ENCODE measurements at regions not wholly inside any gene's neighbourhood (a gene's known extent, or its start where the extent isn't known, plus 50 kb on each side); places are given as distances from the start of the nearest gene placed in this dataset.
A peak's percentile ranks its signal among the peaks of the same experiment; 100 is the strongest.

DNA sequence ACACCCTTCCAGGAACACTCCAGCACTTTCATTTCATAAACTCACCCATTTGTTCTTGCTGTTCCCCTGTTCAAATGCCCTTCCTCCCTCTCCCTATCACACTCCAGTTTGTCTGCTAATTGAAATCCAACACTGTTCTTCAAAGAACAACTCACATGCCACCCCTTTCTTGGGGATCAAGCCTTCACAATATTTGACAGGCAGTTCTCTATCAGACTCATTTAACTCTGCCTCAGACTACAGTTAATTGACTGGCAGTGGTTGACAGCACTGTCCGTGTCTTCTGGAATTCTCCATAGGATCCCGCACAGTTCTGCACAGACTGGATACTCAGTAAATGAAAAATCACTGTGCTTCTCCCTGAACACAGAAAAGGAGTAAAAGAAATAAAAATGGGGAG is 87.8 kb downstream of the PMP22 start:
- no peak for DNase-seq (ENCODE audit: low read depth in 4 of 4, low spot score in 2 of 4)

DNA sequence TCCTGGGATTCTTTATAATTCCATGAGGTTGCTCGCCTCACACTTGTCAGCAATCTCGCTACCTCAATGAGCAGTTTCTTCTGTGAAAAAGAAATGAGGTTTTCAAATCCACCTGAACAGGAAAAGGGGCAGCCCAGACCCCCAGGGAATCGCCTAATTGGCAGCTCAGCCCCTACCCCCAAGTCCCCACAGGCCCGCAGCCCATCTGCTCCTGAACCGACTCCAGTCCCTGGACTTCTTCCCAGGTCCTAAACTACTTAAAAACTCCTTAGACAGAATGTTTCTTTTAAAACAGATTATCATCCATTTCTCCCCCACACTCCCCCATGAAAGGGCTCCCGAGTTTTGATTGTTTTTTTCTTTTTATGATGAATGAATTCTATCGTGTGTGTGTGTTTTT is 89.8 kb downstream of the PMP22 start:
- no peak for DNase-seq (ENCODE audit: low read depth in 4 of 4, low spot score in 2 of 4)

DNA sequence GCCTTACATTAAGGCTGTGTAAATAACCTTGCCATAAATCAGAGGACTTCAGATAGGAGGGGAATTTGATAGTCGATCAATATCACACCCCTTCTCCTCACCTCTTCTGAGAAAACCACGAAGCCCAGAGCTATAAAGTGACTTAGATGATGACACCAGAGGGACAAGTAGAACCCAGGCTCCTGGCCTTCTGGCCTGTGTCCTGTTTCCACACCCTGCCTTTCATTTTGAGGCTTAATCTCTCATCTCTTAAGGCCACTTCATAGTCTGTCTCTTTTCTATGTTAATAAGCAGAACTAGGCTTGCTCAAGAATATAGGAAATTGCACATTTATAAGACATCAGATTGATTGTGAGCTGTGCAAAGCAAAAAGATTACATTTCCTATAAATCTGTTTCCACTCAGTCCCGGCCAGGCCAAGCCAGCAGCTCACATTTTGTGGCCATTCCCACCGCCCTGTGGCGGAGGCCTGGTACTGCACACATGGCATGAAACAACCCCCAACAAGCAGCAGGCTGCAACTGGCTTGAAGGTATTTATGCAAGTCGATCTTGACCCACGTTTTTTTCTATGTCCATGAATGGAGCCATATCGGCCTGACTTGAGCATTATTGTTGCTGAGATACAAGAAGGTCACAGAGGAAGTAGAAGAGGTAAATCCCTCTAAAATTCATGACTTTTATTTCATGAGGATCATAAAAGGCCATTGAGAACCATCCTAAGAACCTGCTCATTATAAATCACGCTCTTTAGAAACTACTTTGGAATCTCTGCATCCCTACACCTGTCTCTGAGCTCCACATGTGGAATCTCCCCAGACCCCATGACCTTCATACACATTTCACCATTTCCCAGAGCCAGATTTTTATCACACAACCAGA is 93.7 kb downstream of the PMP22 start:
- peak in 3 of 4 donors; percentile 34 to 63 (median 52) for DNase-seq (ENCODE audit: low read depth in 4 of 4, low spot score in 2 of 4)

DNA sequence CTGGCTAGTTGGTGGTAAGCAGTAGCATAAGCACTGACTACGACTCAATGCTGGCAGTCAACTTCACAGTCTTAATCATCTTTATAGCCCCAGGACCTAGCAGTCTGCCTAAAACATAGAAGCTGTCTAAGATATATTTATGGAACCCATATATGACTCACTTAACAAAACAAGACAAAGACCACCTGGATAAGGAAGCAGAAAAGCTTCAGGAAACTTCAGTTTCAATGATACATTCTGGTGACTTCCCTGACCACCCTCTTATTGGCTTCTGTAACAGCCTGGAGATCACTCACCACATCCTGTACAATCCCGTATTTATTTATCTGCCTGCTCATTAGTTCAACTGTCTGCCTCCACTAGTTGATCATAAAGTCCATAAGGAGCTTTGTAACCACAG is 95.5 kb downstream of the PMP22 start:
- DNase-seq (ENCODE audit: low read depth in 4 of 4, low spot score in 2 of 4), result no peak

DNA sequence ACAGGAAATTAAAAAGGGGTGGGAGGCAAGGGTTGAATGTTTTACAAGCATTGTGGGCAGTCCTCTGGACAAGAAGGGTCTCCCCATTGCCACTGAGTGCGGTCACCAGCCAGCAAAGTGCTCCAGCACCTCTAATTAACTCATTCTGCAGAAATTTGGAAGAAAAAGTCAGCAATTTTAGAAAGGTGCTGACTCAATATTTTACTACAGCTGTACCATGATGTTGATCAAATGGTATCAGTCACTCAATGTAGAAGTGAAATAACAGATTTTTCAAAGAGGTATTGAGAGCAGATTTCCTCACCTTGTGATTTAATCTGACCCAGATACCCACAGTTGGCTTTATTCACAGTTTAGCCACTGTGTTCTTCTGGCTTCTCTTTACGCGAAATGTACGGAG is 96.7 kb downstream of the PMP22 start:
- DNase-seq (ENCODE audit: low read depth in 4 of 4, low spot score in 2 of 4), result no peak

DNA sequence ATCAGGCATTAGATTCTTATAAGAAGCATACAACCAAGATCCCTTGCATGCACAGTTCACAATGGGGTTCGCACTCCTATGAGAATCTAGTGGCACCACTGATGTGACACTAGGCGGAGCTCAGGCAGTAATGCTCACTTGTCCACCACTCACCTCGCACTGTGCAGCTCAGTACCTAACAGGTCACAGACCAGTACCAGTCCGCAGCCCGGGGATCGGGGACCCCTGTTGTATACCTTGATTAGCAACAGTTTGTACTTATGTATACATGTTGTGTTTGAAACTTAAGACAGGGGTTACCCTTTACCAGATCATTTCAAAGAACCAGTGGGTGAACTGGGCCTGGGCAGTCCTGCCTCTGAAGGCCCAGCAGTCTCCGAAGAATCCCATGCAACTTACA is 103.7 kb downstream of the PMP22 start:
- no peak for DNase-seq (ENCODE audit: low read depth in 4 of 4, low spot score in 2 of 4)

DNA sequence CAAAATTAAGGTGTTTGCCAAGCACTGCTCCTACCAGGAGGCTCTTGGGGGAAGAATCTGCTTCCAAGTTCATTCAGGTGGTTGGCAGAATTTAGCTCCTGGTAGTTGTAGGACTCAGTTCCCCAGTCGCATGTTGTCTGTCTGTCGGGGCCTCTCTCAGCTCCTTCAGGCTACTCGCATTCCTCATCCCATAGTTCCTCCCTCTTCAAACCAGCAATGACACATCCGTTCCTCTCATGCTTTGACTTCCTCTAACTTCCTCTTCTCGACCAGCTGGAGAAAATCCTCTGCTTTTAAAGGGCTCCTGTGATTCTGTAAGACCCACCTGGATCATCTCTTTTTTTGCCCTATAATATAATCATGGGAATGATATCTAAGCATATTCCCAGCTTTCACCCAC is 108.1 kb downstream of the PMP22 start:
- no peak for DNase-seq (ENCODE audit: low read depth in 4 of 4, low spot score in 2 of 4)

DNA sequence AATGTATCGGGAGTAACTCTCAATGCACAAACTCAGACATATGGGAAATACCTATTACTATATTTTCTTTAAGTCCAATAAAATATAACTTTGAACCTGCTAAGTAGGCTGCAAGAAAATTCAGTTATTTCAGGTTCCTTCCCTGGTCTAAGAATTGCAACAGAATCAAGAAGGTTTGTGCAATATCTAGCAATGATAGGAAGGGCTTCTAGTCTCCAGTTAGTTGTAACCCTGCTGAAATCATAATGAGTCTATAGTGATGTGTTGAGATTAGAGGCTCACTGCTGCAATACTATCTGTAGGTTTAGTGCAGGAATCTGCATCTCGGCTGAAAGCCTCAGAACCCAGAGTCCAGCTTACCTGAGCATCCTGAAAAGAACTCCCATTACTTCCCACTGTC is 110.5 kb downstream of the PMP22 start:
- no peak for DNase-seq (ENCODE audit: low read depth in 4 of 4, low spot score in 2 of 4)

DNA sequence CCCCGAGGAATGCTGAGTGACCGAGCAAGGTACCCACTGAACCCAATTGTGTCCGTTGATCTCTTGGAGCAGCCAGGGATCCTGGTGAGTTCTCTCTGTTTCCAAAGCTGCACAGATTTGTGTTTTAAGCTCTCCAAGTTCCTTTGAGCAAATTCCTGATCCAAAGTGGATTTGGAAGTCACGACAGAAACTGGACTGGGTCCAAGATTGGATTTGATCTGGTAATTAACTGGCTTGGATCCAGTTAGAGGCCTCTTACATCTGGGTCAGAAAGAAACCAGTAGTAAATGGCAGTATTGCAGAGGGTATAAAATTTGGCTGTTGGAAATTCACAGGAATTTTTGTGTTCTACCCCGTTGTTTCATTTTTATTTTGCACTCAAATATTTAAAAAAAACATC is 119.5 kb downstream of the PMP22 start:
- no peak for DNase-seq (ENCODE audit: low read depth in 4 of 4, low spot score in 2 of 4)

DNA sequence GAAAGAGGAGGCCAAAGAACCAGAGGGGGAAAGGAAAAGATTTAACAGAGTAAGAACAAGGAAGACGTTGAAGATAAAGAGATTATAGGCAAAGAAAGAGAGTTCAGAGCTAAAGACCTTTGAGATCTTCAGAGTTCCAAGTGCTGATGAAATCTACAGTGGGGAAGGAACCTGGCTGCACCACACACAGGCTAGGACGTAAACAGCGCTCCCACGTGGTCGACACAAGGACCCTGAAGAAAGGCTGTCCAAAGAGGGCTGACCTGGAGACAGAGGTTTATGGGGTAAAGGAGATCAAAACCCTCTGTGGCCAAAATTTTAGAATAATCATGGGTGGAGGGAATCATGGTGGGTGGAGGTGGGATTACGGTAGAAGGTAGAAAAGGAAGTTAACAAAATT is 121.6 kb downstream of the PMP22 start:
- DNase-seq (ENCODE audit: low read depth in 4 of 4, low spot score in 2 of 4), result no peak

DNA sequence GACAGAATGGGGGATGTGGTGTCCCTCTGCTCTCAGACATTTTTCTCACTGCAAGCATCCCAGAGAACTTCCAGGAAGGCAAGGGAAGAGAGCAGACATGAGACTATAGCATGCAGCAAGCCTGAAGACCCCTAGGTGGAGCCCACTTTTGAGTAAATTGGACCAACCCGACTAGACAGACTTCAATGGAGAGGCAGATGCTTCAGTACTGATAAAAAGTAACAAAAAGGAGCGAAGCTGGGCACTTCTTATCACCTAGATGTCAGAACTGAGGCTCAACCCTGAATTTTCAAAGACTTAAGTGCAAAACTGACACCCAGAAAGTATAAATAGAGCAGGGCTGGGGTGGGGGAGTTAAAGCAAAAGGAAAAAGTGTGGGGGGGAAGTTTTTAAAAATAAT is 130.8 kb downstream of the PMP22 start:
- no peak for DNase-seq (ENCODE audit: low read depth in 4 of 4, low spot score in 2 of 4)

DNA sequence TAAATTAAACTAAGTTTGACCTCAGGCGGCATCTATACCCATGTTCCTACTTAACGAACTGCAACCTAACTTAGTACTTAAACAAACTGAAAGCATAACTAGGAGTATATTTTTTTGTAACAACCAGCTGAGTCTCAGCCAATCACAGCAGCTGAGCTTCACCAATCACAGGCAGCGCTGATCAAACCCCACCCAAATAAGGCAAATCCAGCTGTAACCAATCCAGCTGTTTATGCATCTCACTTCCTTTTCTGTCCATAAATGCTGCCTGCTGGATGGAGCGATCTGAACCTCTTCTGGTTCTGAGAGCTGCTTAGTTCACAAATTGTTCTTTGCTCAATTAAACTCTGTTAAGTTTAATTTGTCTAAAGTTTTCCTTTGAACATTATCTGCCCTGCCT is 131.3 kb downstream of the PMP22 start:
- DNase-seq (ENCODE audit: low read depth in 4 of 4, low spot score in 2 of 4), result no peak

DNA sequence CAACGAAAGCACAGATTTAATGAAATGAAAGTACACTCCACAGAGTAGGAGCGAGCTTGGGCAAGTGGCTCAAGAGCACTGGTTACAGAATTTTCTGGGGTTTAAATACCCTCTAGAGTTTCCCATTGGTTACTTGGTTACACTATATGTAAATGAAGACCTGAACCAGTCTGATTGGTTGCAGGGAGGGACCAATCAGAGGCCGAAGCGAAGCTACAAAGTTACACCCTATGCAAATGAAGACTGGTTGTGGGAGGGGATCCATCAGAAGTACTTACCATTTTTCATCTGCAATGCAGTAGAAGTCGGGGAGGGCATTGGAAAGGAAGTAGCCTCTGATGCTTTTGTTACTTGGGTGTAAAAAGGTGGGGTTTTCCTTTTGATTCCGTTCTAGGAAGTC is 132.0 kb downstream of the PMP22 start:
- DNase-seq (ENCODE audit: low read depth in 4 of 4, low spot score in 2 of 4), result no peak

DNA sequence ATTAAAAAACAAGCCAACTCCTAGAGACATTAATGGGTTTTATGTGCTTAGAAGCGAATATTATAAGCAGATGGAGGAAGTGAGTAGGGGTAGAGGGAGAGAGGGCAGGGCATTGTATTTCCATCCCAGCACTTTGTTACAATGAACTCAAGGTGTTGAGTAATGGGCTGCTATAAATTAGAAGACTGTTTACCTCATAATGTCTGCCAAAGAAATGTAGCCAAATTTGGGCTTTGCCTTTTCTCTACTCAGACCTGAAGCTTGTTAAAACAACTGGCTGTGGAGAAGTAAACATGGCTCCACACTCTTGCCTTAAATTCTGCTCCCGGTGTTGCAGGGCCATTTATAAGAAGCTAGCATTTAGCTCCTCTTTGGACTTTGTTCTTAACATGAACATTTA is 134.7 kb downstream of the PMP22 start:
- DNase-seq (ENCODE audit: low read depth in 4 of 4, low spot score in 2 of 4), result peak in 1 of 4 donors; percentile 38

DNA sequence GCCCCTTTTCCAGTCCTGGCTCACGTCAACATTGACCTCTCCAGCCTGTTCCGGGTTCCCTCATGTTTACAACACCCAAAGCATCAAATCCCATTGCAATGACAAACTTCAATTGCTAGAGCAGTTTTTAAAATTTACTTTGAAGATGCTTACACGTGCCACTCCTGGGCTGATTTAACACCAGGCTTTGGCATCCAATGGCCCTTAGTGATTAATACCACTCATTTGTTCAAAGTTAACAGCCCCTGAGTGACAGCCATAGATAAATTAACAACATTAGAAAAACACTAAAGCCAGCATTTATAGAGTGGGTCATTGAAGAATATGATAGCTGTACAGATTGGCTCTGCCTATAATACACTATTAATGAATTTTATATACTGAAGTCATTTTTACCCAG is 135.1 kb downstream of the PMP22 start:
- DNase-seq (ENCODE audit: low read depth in 4 of 4, low spot score in 2 of 4), result no peak

DNA sequence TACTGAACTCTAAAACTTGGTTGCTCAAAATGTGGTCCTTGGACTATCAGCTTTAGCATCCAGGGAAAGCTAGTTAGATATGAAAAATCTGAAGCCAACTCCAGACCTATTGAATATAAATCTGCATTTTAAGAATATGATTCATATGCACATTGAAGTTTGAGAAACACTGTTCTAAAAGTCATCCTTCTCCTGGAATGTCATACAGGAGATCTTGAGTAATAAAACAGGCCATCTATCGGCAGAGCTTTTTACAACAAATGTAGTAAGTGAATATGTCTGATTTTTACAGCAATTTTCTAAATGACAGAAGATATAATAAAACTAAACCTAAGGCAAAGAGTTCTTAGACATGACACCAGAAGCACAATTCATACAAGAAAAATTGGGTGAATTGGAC is 140.4 kb downstream of the PMP22 start:
- DNase-seq (ENCODE audit: low read depth in 4 of 4, low spot score in 2 of 4), result no peak

DNA sequence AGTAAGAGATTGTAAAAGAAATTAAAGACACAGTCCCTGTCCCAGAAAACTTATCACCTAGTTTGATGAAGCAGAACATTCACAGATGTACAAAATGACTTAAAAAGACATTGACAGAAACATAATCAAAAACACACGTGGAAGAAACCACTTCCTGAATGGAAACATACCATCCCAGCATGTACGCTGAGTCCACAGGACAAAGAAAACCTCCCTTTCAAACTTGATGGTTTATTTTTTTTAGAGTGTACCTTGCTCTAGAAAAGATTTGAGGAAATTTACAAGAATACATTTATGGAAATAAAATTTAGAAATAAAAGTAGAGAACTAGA is 140.9 kb downstream of the PMP22 start:
- DNase-seq (ENCODE audit: low read depth in 4 of 4, low spot score in 2 of 4), result no peak

DNA sequence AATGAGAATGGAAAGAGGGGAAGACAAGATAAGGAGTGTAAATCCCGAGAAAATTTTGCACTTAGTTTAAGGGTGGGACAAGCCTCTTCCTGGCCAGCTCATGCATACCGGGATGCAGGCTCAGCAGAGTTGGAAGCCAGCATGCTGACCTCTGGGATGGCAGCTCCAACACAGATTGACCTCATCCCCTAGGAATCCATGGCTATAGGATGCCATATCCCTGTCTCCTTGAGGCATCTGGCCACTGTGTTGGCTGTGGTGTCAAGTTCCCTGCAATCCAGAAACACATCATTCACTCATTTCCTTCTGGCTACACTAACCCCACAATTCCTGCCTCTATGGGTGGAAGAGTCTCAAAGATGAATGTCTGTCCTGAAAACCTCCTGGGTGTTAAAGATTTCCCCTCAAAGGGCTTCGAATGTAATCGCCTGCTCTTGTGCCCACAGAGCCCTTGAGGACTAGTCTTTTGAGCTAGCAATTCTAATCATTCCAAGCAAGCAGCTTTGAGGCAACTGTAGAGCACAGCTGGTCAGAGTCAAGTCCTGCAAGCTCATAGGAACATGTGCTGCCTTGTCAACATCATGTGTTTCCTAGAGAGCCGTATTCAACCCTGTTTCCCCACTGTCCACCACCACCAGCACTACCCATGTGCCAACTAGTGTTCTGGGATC is 141.4 kb downstream of the PMP22 start:
- no peak for DNase-seq (ENCODE audit: low read depth in 4 of 4, low spot score in 2 of 4)

DNA sequence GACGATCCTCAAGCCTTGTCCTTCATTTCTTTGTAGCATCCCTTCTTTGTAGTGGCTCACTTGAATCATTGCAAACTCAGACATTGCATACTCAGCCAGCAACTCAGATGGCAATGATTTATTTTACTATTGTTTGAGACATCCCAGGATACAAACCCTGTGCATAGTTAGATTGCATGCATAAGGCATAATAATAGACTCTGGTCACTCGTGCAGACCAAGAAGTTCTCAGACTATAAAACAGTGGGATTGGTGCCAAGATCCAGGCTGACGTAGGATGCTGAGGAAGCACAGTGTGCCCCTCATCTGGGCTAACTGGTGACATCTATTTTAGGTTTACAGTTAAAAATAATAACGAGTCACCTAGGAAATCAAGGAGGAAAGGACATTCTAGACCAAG is 142.3 kb downstream of the PMP22 start:
- no peak for DNase-seq (ENCODE audit: low read depth in 4 of 4, low spot score in 2 of 4)

DNA sequence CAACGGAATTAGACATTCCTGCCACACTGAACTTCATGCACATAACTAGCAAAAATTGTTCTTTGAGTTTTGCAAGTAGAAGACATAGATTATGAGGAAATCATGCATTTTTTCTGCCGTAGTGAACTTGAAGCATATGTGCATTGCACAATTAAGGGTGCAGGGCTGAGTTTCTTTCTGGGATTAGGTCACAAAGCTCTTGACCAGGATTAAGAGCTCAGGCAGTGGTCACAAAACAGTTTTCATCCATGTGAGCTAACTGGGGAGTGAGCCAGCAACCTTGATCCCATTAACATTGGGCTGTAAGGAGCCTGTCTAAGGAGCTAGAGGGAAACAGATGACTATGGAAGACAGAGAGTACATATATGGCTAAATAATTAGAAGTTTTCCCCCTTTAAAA is 143.7 kb downstream of the PMP22 start:
- no peak for DNase-seq (ENCODE audit: low read depth in 4 of 4, low spot score in 2 of 4)

DNA sequence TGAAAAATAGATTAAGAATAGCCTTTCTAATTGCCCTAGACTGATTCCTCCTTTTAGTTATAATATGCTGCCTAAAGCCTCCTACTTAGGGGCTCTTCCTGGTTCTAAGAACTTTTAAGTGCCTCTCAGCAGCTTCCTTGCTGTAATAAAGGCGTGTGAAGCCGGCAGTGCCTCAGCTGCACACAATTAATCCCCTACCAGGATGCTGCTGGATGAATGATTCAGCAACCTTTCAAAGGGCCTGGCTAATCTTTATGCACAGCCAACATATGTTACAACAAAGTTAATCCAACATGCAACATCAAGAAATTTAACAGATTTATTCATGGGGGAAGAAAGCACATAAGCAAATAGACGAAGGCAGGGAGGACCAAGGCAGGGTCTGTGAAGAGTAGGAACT is 145.2 kb downstream of the PMP22 start:
- DNase-seq (ENCODE audit: low read depth in 4 of 4, low spot score in 2 of 4), result no peak

DNA sequence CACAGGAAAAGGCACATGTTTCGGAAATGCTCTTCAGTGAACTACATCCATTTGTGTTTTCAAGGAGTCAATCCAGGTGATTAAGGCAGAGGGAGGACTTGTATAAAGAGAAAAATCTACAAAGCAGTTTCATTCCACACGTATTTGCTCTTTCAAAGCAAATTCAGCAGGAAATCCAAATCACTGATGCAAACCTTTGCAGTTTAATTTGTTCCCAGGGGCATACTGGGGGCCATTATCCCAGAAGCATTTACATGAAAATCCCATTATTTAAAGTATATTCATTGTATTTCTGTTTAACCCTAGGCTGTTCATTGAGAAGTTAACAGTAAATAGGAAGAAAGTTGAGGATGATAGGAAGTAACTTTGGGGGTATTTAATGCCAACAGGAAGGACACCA is 147.9 kb downstream of the PMP22 start:
- no peak for DNase-seq (ENCODE audit: low read depth in 4 of 4, low spot score in 2 of 4)
